ENCODE measurements at regions not wholly inside any gene's neighbourhood (a gene's known extent, or its start where the extent isn't known, plus 50 kb on each side); places are given as distances from the start of the nearest gene placed in this dataset.

- no peak overlapping the region for H3K4me3 ChIP-seq (ENCODE audit: control insufficient read depth, low read depth, low read length)
- TF ChIP-seq CTCF (IDR thresholded peaks at IDR 0.05; ENCODE audit: control insufficient read depth, insufficient read depth, low read depth, low read length, missing control alignments): no peak
- no peak for DNase-seq (ENCODE audit: low read depth)
Observed at GRCh38 chr10:43869669-43870322, 221.1 kb upstream of the ZNF32 start.

GRCh38 chr10:43868952-43869351 lies 220.3 kb upstream of the ZNF32 start:
- DNase-seq (ENCODE audit: low read depth): no peak
- H3K4me3 ChIP-seq (ENCODE audit: control insufficient read depth, low read depth, low read length): no peak overlapping the region
- no peak for TF ChIP-seq CTCF (IDR thresholded peaks at IDR 0.05; ENCODE audit: control insufficient read depth, insufficient read depth, low read depth, low read length, missing control alignments)

GRCh38 chr10:43867667-43868565 lies 219.2 kb upstream of the ZNF32 start:
- no peak overlapping the region for H3K4me3 ChIP-seq (ENCODE audit: control insufficient read depth, low read depth, low read length)
- no peak for TF ChIP-seq CTCF (IDR thresholded peaks at IDR 0.05; ENCODE audit: control insufficient read depth, insufficient read depth, low read depth, low read length, missing control alignments)
- DNase-seq (ENCODE audit: low read depth): peak; percentile 67

- no peak for TF ChIP-seq CTCF (IDR thresholded peaks at IDR 0.05; ENCODE audit: control insufficient read depth, insufficient read depth, low read depth, low read length, missing control alignments)
- H3K4me3 ChIP-seq (ENCODE audit: control insufficient read depth, low read depth, low read length): no peak overlapping the region
- DNase-seq (ENCODE audit: low read depth): no peak
Observed at GRCh38 chr10:43867113-43867512, 218.4 kb upstream of the ZNF32 start.

GRCh38 chr10:43866712-43867111 lies 218.0 kb upstream of the ZNF32 start:
- DNase-seq (ENCODE audit: low read depth): no peak
- no peak for TF ChIP-seq CTCF (IDR thresholded peaks at IDR 0.05; ENCODE audit: control insufficient read depth, insufficient read depth, low read depth, low read length, missing control alignments)
- no peak overlapping the region for H3K4me3 ChIP-seq (ENCODE audit: control insufficient read depth, low read depth, low read length)

GRCh38 chr10:43865265-43866135 lies 216.8 kb upstream of the ZNF32 start:
- H3K4me3 ChIP-seq (ENCODE audit: control insufficient read depth, low read depth, low read length): no peak overlapping the region
- no peak for DNase-seq (ENCODE audit: low read depth)
- TF ChIP-seq CTCF (IDR thresholded peaks at IDR 0.05; ENCODE audit: control insufficient read depth, insufficient read depth, low read depth, low read length, missing control alignments): no peak
